Amygdala (tissue), 56 donors: ENCODE measurements at regions not wholly inside any gene's neighbourhood (a gene's known extent, or its start where the extent isn't known, plus 50 kb on each side); places are given as distances from the start of the nearest gene placed in this dataset.
"Not testable (repeated sequence)": the region's sequence is repeated elsewhere in the genome, so short reads cannot be mapped to it uniquely, and the experiment has no call there.

Experiments
- DNase-seq, 56 donors: peaks; one replicate each; lab custom pipeline; 2025; lab: John Stamatoyannopoulos, UW

- DNase-seq: no peak
These were observed 625.2 kb downstream of the EPM2A start for GRCh38 chr6:145110109-145110508.

- DNase-seq: not testable (repeated sequence)
These were observed 623.9 kb downstream of the EPM2A start for GRCh38 chr6:145111407-145111806.

- DNase-seq: no peak
These were observed 622.6 kb downstream of the EPM2A start for GRCh38 chr6:145112711-145113148.

- no peak for DNase-seq
These were observed 619.7 kb downstream of the EPM2A start for GRCh38 chr6:145115638-145116037.

GRCh38 chr6:145116591-145117178 is 618.6 kb downstream of the EPM2A start:
- DNase-seq: no peak

GRCh38 chr6:145118224-145118623 is 617.1 kb downstream of the EPM2A start:
- no peak for DNase-seq

- DNase-seq: no peak
These were observed 616.2 kb downstream of the EPM2A start for GRCh38 chr6:145119081-145119480.

GRCh38 chr6:145132709-145133108 is 602.6 kb downstream of the EPM2A start:
- no peak for DNase-seq

GRCh38 chr6:145135702-145136101 is 599.6 kb downstream of the EPM2A start:
- DNase-seq: no peak

- DNase-seq: no peak
These were observed 597.9 kb downstream of the EPM2A start for GRCh38 chr6:145137425-145137824.

GRCh38 chr6:145138469-145139139 is 596.7 kb downstream of the EPM2A start:
- no peak for DNase-seq

- DNase-seq: no peak
These were observed 596.0 kb downstream of the EPM2A start for GRCh38 chr6:145139140-145139850.

- DNase-seq: no peak
These were observed 595.4 kb downstream of the EPM2A start for GRCh38 chr6:145139895-145140294.

- no peak for DNase-seq
These were observed 593.7 kb downstream of the EPM2A start for GRCh38 chr6:145141572-145141971.

GRCh38 chr6:145142958-145143357 is 592.4 kb downstream of the EPM2A start:
- no peak for DNase-seq

- DNase-seq: no peak
These were observed 591.9 kb downstream of the EPM2A start for GRCh38 chr6:145143379-145143778.

GRCh38 chr6:145147559-145147958 is 587.8 kb downstream of the EPM2A start:
- DNase-seq: no peak

- no peak for DNase-seq
These were observed 587.2 kb downstream of the EPM2A start for GRCh38 chr6:145147981-145148749.

- DNase-seq: no peak
These were observed 586.5 kb downstream of the EPM2A start for GRCh38 chr6:145148776-145149175.

GRCh38 chr6:145151624-145152023 is 583.7 kb downstream of the EPM2A start:
- DNase-seq: no peak

- DNase-seq: no peak
These were observed 581.8 kb downstream of the EPM2A start for GRCh38 chr6:145153495-145153894.
